SK-N-SH treated with all-trans-retinoic acid at 6 μM for 48 hours (cell line): ENCODE measurements at regions not wholly inside any gene's neighbourhood (a gene's known extent, or its start where the extent isn't known, plus 50 kb on each side); places are given as distances from the start of the nearest gene placed in this dataset.

ENCODE experiments used
- ARNTL ChIP-seq: fragments of 450-650 bp; formaldehyde crosslinking; IDR thresholded peaks from 2 replicates; pipeline ENCODE4 v1.5.0; 2020; ENCODE audit warnings: low read depth, mild to moderate bottlenecking, moderate library complexity, borderline replicate concordance
- ESRRG ChIP-seq: fragments of 250-450 bp; sonication (Bioruptor Pico); IDR thresholded peaks from 2 replicates; pipeline ENCODE4 v1.6.1; 2021; ENCODE audit warnings: mild to moderate bottlenecking
- GLIS3 ChIP-seq: fragments of 250-450 bp; sonication (Bioruptor Pico); IDR thresholded peaks from 2 replicates; pipeline ENCODE4 v1.5.0; 2020; ENCODE audit warnings: mild to moderate bottlenecking, moderate library complexity
- ISL1 ChIP-seq: fragments of 250-450 bp; sonication (Bioruptor Pico); IDR thresholded peaks from 2 replicates; pipeline ENCODE4 v2.1.2; 2022; ENCODE audit warnings: mild to moderate bottlenecking, moderate library complexity
- PATZ1 ChIP-seq: fragments of 250-450 bp; sonication (Bioruptor Pico); IDR thresholded peaks from 2 replicates; pipeline ENCODE4 v1.8.0; 2020; ENCODE audit warnings: mild to moderate bottlenecking, moderate library complexity, borderline replicate concordance
- ZFP3 ChIP-seq: fragments of 250-450 bp; sonication (Bioruptor Pico); IDR thresholded peaks from 2 replicates; pipeline ENCODE4 v1.5.0; 2020; ENCODE audit warnings: mild to moderate bottlenecking, moderate library complexity
- TF ChIP-seq, protein P1 (sequence below): fragments of 250-450 bp; sonication (Bioruptor Pico); IDR thresholded peaks from 2 replicates; pipeline ENCODE4 v1.5.0; 2020; ENCODE audit warnings: mild to moderate bottlenecking, moderate library complexity

DNA sequence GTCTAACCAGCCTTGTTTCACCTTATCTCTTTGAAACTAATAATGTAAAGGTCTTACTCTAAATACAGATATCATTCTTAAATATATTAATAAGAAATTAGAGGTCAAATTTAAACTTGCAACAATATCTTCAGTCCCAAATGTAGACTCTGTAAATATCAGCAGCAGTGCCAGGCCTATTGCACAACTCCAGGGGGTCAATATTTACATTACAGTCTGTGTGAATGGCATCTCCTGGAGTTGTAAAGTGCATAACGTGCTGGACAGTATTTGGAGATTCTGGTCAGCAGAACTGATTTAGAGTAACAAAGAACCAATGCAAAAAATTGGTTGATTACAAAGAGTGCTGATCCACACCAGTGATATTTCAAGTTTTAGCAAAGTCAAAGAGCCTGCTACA, 1225.9 kb downstream of the PCDH19 start:
- TF ChIP-seq GLIS3 (CRISPR knock-in tag), result no peak
- no peak for TF ChIP-seq ZFP3 (CRISPR knock-in tag)
- no peak for TF ChIP-seq ESRRG (CRISPR knock-in tag)
- TF ChIP-seq, protein P1, sequence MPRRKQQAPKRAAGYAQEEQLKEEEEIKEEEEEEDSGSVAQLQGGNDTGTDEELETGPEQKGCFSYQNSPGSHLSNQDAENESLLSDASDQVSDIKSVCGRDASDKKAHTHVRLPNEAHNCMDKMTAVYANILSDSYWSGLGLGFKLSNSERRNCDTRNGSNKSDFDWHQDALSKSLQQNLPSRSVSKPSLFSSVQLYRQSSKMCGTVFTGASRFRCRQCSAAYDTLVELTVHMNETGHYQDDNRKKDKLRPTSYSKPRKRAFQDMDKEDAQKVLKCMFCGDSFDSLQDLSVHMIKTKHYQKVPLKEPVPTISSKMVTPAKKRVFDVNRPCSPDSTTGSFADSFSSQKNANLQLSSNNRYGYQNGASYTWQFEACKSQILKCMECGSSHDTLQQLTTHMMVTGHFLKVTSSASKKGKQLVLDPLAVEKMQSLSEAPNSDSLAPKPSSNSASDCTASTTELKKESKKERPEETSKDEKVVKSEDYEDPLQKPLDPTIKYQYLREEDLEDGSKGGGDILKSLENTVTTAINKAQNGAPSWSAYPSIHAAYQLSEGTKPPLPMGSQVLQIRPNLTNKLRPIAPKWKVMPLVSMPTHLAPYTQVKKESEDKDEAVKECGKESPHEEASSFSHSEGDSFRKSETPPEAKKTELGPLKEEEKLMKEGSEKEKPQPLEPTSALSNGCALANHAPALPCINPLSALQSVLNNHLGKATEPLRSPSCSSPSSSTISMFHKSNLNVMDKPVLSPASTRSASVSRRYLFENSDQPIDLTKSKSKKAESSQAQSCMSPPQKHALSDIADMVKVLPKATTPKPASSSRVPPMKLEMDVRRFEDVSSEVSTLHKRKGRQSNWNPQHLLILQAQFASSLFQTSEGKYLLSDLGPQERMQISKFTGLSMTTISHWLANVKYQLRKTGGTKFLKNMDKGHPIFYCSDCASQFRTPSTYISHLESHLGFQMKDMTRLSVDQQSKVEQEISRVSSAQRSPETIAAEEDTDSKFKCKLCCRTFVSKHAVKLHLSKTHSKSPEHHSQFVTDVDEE, result no peak
- TF ChIP-seq PATZ1 (CRISPR knock-in tag), result no peak
- no peak for TF ChIP-seq ISL1 (CRISPR knock-in tag)
- TF ChIP-seq ARNTL, result no peak
